Urothelium cell line (cell line): ENCODE measurements at regions not wholly inside any gene's neighbourhood (a gene's known extent, or its start where the extent isn't known, plus 50 kb on each side); places are given as distances from the start of the nearest gene placed in this dataset.

Experiments
- DNase-seq: peaks from one replicate; pipeline ENCODE4 v3.0.0; 2011; ENCODE audit warnings: low spot score, mixed read lengths
- FAIRE-seq: peaks from 2 replicates; lab custom pipeline; 2011; peaks lifted over from hg19 to GRCh38; lab: Jason Lieb, UNC

- DNase-seq (no peak), FAIRE-seq (no peak)
Measured at GRCh38 chr4:177041356-177041755, 248.6 kb upstream of the VEGFC start.

GRCh38 chr4:177047070-177047850 is 254.5 kb upstream of the VEGFC start:
- peak; percentile 62 for DNase-seq
- FAIRE-seq = no peak

GRCh38 chr4:177047851-177048174 is 255.1 kb upstream of the VEGFC start:
- DNase-seq = no peak
- FAIRE-seq = no peak

DNA sequence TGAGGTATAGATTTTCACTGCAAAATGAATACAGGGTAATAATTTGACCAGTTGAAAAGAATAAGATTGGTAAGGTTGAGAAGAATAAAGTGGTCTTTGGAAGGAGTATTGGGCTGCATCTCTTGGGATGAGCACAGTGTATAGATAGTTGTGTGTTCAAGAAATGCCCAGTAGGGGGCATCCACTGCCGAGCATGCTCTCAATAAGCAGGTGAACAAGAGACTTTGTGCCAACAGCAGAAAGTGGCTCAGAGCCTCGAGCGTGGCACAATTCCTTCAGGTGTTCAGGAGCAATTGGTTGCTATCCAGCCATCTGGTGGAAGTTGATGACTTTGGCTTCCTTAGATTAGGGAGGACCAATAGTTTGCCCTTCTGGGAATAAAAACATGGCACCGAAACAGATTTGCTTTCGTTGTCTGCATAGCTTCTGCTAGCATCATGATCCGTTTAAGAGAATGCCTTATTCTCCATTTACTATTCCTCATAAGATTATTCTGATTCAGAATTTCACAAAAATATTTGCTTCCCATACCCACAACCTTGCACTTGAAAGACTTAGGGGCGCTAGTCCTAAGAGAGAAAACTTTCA is 258.1 kb upstream of the NEIL3 start:
- FAIRE-seq (no peak), DNase-seq (peak; percentile 38)

- DNase-seq = no peak
- no peak for FAIRE-seq
Measured at GRCh38 chr4:177052211-177052934, 257.3 kb upstream of the NEIL3 start.

- no peak for FAIRE-seq
Measured at GRCh38 chr4:177057186-177057585, 252.5 kb upstream of the NEIL3 start.

GRCh38 chr4:177064116-177064515 is 245.6 kb upstream of the NEIL3 start:
- DNase-seq (no peak), FAIRE-seq (no peak)

More at GRCh38 chr4:177057186-177057585, 252.5 kb upstream of the NEIL3 start:
- DNase-seq = no peak

DNA sequence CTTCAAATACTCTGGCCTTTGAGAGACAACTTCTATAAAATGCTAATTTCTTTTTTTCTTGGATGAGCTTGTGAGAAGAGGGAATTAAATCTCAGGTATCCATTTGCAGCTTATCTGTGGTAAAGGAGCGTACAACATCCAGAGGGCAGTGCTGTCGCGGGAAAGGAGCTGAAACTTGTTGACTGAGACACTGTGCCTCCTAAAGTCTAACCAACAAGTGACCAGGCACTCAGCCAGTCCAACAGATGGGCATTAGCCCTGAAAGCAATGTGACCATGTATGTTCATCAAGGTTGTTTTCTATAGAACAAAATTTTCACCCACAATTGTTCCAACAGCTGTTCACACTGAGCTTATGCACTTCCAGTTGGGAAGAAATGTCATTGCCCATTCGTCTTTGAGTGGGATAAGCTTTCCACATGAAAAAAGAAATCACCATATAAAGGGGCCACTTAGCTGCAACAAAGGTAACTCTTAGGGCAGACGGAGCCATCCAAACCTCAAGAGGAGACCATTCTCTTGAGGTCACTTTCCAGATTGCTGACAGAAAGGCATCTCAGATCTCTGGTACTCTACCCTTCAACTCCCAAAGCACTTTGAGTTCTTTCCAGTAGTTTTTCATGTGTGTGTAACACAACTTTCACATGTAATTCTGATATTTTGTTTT is 244.8 kb upstream of the NEIL3 start:
- FAIRE-seq (no peak), DNase-seq (no peak)

DNA sequence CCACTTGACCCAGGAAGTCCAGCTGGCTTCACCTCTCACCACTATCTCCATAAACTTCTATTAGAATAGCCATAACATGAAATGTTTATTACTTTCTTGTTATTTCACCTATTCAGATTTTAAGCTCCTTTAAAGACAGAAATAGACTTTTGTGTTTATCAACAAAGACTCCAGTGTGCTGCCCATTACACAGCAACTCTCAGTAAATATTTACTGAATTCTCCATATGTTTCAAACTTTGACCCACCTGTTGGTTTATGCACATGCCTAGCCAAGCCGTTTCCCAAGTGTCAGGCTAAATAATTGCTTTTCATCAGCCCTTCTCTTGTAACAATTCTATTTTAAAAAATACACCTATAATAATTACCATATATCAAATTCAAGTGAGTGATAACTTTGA is 242.9 kb upstream of the NEIL3 start:
- DNase-seq (no peak), FAIRE-seq (no peak)

- DNase-seq = no peak
- no peak for FAIRE-seq
Measured at GRCh38 chr4:177070533-177071058, 239.1 kb upstream of the NEIL3 start.

DNA sequence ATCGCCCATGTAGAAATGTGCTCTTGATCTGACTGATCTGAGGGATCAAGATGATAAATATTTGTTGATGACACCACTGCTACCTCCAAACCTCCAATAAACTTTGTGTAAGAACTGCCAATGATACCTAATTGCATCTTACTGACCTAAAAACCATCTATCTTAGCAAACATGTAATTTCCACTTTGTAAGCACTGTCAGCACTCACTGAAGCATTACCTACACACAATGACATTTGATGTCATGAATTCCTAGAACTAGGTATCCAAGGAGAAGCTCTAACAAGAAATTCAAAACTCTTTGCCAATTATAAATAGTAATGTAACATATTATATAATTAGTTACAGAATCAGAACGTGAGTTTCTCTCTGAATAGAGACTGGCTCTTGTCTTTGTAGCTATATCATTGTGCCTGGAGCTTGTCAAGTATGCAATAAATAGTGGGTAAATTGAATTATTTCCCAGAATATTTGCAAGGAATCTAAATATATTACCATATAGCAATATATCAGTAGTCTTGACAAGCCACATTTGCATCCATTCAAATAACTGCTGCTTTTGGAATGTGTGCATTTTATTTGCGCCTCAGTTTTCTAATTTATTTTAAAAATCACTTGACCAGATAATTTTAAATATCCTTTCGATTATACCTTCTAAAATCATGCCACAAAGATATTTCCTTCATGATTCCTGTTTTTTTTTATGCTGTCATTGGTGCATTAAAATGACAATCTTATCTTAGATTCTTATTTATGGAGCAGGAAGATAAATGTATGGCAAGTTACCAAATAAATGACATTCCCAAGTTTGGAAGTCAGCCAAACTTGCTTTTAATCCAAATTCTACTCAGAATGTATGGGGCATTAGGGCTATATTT is 232.3 kb upstream of the NEIL3 start:
- no peak for DNase-seq
- no peak for FAIRE-seq

GRCh38 chr4:177079327-177079726 is 230.3 kb upstream of the NEIL3 start:
- DNase-seq (peak; percentile 32), FAIRE-seq (no peak)

- FAIRE-seq (no peak), DNase-seq (no peak)
Measured at GRCh38 chr4:177080388-177080787, 229.3 kb upstream of the NEIL3 start.

GRCh38 chr4:177087060-177087459 is 222.6 kb upstream of the NEIL3 start:
- DNase-seq (no peak), FAIRE-seq (no peak)

DNA sequence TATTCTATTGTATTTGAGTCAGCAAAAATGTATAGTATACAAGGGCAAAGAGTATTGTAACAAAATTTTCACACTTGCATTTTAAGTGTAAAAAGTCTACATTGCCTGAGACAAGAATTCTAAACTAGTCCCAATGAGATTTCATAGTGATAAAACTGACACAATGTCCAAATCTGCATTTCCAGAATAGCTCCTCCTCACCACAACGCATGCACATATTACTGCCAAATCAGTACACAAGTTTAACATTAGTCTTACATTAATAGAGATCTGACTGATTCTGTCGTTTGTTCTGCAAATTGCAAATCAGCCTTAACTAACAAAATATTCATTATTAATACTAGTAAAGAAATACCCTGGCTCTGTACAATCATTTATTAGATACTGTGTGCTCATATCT is 222.2 kb upstream of the NEIL3 start:
- DNase-seq (no peak), FAIRE-seq (no peak)

GRCh38 chr4:177091515-177091914 is 218.2 kb upstream of the NEIL3 start:
- DNase-seq (no peak), FAIRE-seq (no peak)

DNA sequence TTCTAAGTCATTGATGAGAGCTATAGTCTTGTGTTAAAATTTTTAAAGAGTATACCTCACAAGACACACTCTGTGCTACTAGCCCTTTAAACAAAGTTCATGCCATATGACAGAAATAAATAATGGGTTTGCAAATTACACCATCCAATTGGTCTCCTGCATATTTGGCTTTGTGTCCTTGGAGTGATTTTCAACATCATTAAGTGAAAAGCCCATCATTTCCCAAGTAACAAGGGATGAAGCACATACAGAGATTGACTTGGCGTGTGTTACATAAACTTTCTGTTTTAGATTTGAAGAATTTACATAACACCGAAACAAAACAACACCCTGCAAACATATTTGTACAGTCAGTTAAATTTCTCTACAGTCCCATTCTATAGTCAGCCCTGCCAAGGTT is 216.9 kb upstream of the NEIL3 start:
- FAIRE-seq (no peak), DNase-seq (no peak)

GRCh38 chr4:177093964-177094363 is 215.7 kb upstream of the NEIL3 start:
- DNase-seq (no peak), FAIRE-seq (no peak)

DNA sequence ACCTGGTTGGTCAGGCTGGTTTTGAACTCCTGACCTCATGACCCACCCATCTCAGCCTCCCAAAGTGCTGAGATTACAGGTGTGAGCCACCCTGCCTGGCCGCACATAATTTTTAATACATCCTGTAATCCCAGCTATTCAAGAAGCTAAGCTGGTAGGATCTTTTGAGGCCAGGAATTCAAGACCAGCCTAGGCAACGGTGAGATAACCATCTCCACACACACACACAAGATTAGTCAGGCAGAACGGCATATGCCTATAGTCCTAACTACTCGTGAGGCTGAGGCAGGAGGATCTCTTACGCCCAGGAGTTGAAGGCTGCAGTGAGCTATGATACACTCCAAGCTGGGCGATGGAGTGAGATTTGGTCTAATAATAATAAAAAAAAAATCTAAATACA is 212.4 kb upstream of the NEIL3 start:
- no peak for DNase-seq
- FAIRE-seq = no peak

- no peak for FAIRE-seq
- no peak for DNase-seq
Measured at GRCh38 chr4:177099211-177099610, 210.5 kb upstream of the NEIL3 start.
